SU-DHL-6 (cell line): ENCODE measurements at regions not wholly inside any gene's neighbourhood (a gene's known extent, or its start where the extent isn't known, plus 50 kb on each side); places are given as distances from the start of the nearest gene placed in this dataset.

Experiments
- EZH2phosphoT487 ChIP-seq: fragments of 200-600 bp; sonication (generic), shearing (Covaris generic); conservative IDR thresholded peaks from 2 replicates; pipeline ENCODE4 v1.6.1; 2018; ENCODE audit warnings: mild to moderate bottlenecking, antibody characterized with exemption, low read length, moderate library complexity, mixed read lengths
- TF ChIP-seq, protein P1 (sequence below): fragments of 200-600 bp; sonication (generic); IDR thresholded peaks from one replicate; pipeline ENCODE4 v1.5.1; 2017; ENCODE audit warnings: antibody characterized with exemption, mild to moderate bottlenecking, low read length, moderate library complexity; ENCODE audit not compliant: insufficient read depth, poor library complexity, severe bottlenecking

GRCh38 chr9:20186231-20186630, 397.4 kb upstream of the SLC24A2 start:
- TF ChIP-seq, protein P1, sequence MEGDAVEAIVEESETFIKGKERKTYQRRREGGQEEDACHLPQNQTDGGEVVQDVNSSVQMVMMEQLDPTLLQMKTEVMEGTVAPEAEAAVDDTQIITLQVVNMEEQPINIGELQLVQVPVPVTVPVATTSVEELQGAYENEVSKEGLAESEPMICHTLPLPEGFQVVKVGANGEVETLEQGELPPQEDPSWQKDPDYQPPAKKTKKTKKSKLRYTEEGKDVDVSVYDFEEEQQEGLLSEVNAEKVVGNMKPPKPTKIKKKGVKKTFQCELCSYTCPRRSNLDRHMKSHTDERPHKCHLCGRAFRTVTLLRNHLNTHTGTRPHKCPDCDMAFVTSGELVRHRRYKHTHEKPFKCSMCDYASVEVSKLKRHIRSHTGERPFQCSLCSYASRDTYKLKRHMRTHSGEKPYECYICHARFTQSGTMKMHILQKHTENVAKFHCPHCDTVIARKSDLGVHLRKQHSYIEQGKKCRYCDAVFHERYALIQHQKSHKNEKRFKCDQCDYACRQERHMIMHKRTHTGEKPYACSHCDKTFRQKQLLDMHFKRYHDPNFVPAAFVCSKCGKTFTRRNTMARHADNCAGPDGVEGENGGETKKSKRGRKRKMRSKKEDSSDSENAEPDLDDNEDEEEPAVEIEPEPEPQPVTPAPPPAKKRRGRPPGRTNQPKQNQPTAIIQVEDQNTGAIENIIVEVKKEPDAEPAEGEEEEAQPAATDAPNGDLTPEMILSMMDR, result no peak
- TF ChIP-seq EZH2phosphoT487, result no peak
